Cardiac muscle cell (in vitro differentiated cells and primary cell): ENCODE measurements at regions not wholly inside any gene's neighbourhood (a gene's known extent, or its start where the extent isn't known, plus 50 kb on each side); places are given as distances from the start of the nearest gene placed in this dataset.

Experiments
- DNase-seq, 2 donors: peaks; one replicate each; pipeline versions ENCODE4 v3.0.0 to v3.0.0-alpha.2; 2010 to 2017; ENCODE audit warnings: low read depth in 1 of 2, low spot score in 1 of 2
- H3K27ac ChIP-seq: fragments of 200-600 bp; sonication (generic); 2 replicates; pipeline ENCODE4 v1.5.1; 2016
- H3K27me3 ChIP-seq: fragments of 200-600 bp; sonication (generic); 2 replicates; pipeline ENCODE4 v1.6.0; 2016; ENCODE audit warnings: control low read depth
- H3K36me3 ChIP-seq: fragments of 200-600 bp; sonication (generic); 2 replicates; pipeline ENCODE4 v1.5.1; 2016; ENCODE audit warnings: control low read depth
- H3K4me1 ChIP-seq: fragments of 200-600 bp; sonication (generic); 2 replicates; pipeline ENCODE4 v1.8.1; 2017; ENCODE audit warnings: low read depth, mild to moderate bottlenecking, mixed run types
- H3K4me3 ChIP-seq: fragments of 200-600 bp; sonication (generic); 2 replicates; pipeline ENCODE4 v1.5.1; 2016; ENCODE audit warnings: mild to moderate bottlenecking
- H3K9me3 ChIP-seq: fragments of 200-600 bp; sonication (generic); 2 replicates; pipeline ENCODE4 v1.5.1; 2017; ENCODE audit warnings: low read depth, mild to moderate bottlenecking, control low read depth
- TF ChIP-seq, protein P1 (sequence below): IDR thresholded peaks from 2 replicates; pipeline ENCODE4 v1.5.1; 2012; ENCODE audit warnings: low read depth, mild to moderate bottlenecking, low read length

GRCh38 chr3:14590569-14590968 lies 50.4 kb upstream of the GRIP2 start:
- Histone ChIP-seq H3K4me1 (no peaks in the 10 kb centered on the region), H3K9me3 (no peaks in the 10 kb centered on the region), H3K27me3 (no peaks in the 10 kb centered on the region), H3K36me3 (no peaks in the 10 kb centered on the region), H3K4me3 (no peak overlapping the region), H3K27ac (no peak overlapping the region)
- TF ChIP-seq, protein P1, sequence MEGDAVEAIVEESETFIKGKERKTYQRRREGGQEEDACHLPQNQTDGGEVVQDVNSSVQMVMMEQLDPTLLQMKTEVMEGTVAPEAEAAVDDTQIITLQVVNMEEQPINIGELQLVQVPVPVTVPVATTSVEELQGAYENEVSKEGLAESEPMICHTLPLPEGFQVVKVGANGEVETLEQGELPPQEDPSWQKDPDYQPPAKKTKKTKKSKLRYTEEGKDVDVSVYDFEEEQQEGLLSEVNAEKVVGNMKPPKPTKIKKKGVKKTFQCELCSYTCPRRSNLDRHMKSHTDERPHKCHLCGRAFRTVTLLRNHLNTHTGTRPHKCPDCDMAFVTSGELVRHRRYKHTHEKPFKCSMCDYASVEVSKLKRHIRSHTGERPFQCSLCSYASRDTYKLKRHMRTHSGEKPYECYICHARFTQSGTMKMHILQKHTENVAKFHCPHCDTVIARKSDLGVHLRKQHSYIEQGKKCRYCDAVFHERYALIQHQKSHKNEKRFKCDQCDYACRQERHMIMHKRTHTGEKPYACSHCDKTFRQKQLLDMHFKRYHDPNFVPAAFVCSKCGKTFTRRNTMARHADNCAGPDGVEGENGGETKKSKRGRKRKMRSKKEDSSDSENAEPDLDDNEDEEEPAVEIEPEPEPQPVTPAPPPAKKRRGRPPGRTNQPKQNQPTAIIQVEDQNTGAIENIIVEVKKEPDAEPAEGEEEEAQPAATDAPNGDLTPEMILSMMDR = no peak
- no peak for DNase-seq

DNA sequence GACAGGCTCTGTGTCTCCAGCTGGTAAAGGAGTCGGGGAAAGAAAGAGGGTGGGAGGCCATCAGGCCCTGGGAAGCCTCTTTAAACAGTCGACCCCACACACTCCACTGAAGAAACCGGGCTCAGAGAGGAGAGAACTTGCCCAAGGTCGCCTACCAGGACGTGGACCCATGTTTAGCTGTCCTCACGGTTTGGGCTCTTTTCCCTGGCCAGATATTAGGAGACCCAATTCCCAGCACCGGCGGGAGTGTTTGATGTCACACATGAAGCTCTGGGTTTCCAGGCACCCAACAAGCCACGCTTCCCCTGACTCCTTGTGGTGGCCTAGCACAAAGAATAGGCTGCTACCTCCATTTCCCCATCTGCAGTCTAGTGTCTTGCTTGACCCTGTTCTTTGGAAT lies 52.2 kb upstream of the GRIP2 start:
- Histone ChIP-seq H3K27ac (no peak overlapping the region), H3K4me1 (no peaks in the 10 kb centered on the region), H3K4me3 (no peak overlapping the region), H3K27me3 (no peaks in the 10 kb centered on the region), H3K36me3 (no peaks in the 10 kb centered on the region), H3K9me3 (no peaks in the 10 kb centered on the region)
- no peak for DNase-seq
- TF ChIP-seq, protein P1 = no peak

DNA sequence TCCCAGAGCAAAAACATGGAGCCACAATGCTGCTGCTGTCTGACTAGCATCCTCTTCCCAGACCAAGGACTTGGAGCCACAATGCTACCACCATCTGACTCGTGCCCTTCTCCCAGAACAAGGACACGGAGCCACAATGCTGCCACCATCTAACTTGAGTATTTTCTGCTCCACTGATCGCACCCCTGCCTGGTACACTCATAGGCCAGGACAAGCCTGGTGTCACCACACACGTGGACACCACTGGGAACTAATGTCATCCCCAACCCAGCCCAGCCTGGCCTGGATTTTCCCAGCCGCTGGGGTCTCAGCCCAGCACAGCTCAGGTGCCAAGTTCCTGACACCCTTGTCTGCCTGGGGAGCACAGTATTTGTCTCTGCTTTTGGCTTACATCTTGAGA lies 52.7 kb upstream of the GRIP2 start:
- Histone ChIP-seq H3K4me3 (no peak overlapping the region), H3K27ac (no peak overlapping the region), H3K9me3 (no peaks in the 10 kb centered on the region), H3K4me1 (no peaks in the 10 kb centered on the region), H3K27me3 (no peaks in the 10 kb centered on the region), H3K36me3 (no peaks in the 10 kb centered on the region)
- TF ChIP-seq, protein P1 = no peak
- DNase-seq = no peak

GRCh38 chr3:14594234-14594633 lies 54.1 kb upstream of the GRIP2 start:
- Histone ChIP-seq H3K36me3 (no peaks in the 10 kb centered on the region), H3K4me1 (no peaks in the 10 kb centered on the region), H3K27me3 (peaks cover 3% of the 10 kb centered on the region), H3K27ac (no peak overlapping the region), H3K9me3 (no peaks in the 10 kb centered on the region), H3K4me3 (no peak overlapping the region)
- DNase-seq = no peak
- TF ChIP-seq, protein P1 = no peak

- TF ChIP-seq, protein P1 = no peak
- no peak overlapping the region for H3K27ac ChIP-seq
- no peaks in the 10 kb centered on the region for H3K9me3 ChIP-seq
- no peaks in the 10 kb centered on the region for H3K4me1 ChIP-seq
- peaks cover 16% of the 10 kb centered on the region for H3K27me3 ChIP-seq
- H3K4me3 ChIP-seq = no peak overlapping the region
- H3K36me3 ChIP-seq = no peaks in the 10 kb centered on the region
- no peak for DNase-seq
Measured at GRCh38 chr3:14595561-14595960, 55.4 kb upstream of the GRIP2 start.

GRCh38 chr3:14597266-14597665 lies 54.3 kb upstream of the CCDC174 start:
- peaks cover 34% of the 10 kb centered on the region for H3K27me3 ChIP-seq
- H3K4me1 ChIP-seq = no peaks in the 10 kb centered on the region
- no peaks in the 10 kb centered on the region for H3K36me3 ChIP-seq
- TF ChIP-seq, protein P1 = no peak
- no peaks in the 10 kb centered on the region for H3K9me3 ChIP-seq
- DNase-seq = no peak
- H3K4me3 ChIP-seq = no peak overlapping the region
- no peak overlapping the region for H3K27ac ChIP-seq
